Breast epithelium (tissue), 4 donors: ENCODE measurements at regions not wholly inside any gene's neighbourhood (a gene's known extent, or its start where the extent isn't known, plus 50 kb on each side); places are given as distances from the start of the nearest gene placed in this dataset.

Experiments
- DNase-seq, 2 donors: peaks; one replicate each; pipeline ENCODE4 v3.0.0-alpha.2; 2019; ENCODE audit warnings: low spot score in 2 of 2
- H3K27ac ChIP-seq, 2 donors: fragments of 200-600 bp; sonication (generic) in 1 of 2; one replicate each; pipeline ENCODE4 v1.5.1; 2016 to 2019; ENCODE audit warnings: mild to moderate bottlenecking in 1 of 2
- H3K27me3 ChIP-seq, 2 donors: fragments of 200-600 bp; sonication (generic) in 1 of 2; one replicate each; pipeline versions ENCODE4 v1.5.1 to v1.6.0; 2017 to 2019; ENCODE audit warnings: control low read depth in 1 of 2, mild to moderate bottlenecking in 1 of 2
- H3K36me3 ChIP-seq: fragments of 200-600 bp; one replicate; pipeline ENCODE4 v1.5.1; 2019
- H3K4me1 ChIP-seq, 2 donors: fragments of 200-600 bp; sonication (generic); one replicate each; pipeline ENCODE4 v1.5.1; 2016 to 2019; ENCODE audit warnings: control low read depth in 1 of 2
- H3K4me3 ChIP-seq, 3 donors: fragments of 200-600 bp; sonication (generic); 1 replicate in 2 of 3; 2 replicates in 1 of 3; pipeline ENCODE4 v1.5.1; 2016 to 2019; ENCODE audit warnings: mild to moderate bottlenecking in 3 of 3, moderate library complexity in 2 of 3
- H3K9me3 ChIP-seq, 2 donors: fragments of 200-600 bp; sonication (generic) in 1 of 2; one replicate each; pipeline ENCODE4 v1.5.1; 2016 to 2019; ENCODE audit warnings: control low read depth in 1 of 2
- POLR2A ChIP-seq: fragments of 450-650 bp; IDR thresholded peaks from one replicate; pipeline ENCODE4 v1.6.1; 2016; ENCODE audit warnings: antibody characterized with exemption, mild to moderate bottlenecking, moderate library complexity
- POLR2AphosphoS5 ChIP-seq, 3 donors: sonication (generic); formaldehyde crosslinking; IDR thresholded peaks; one replicate each; pipeline ENCODE4 v1.6.1; 2017; ENCODE audit warnings: antibody characterized with exemption in 3 of 3
- intact Hi-C: fragments of 100-400 bp; cut with DNase I; formaldehyde crosslinking; loops from one replicate; pipeline ENCODE4 v1.15.1; 2023; ENCODE audit warnings: low total_unique reads
- TF ChIP-seq, protein P1 (sequence below), 3 donors: fragments of 450-650 bp; IDR thresholded peaks; one replicate each; pipeline ENCODE4 v1.5.1; 2016 to 2017; ENCODE audit warnings: antibody characterized with exemption in 3 of 3, mild to moderate bottlenecking in 3 of 3, moderate library complexity in 3 of 3

DNA sequence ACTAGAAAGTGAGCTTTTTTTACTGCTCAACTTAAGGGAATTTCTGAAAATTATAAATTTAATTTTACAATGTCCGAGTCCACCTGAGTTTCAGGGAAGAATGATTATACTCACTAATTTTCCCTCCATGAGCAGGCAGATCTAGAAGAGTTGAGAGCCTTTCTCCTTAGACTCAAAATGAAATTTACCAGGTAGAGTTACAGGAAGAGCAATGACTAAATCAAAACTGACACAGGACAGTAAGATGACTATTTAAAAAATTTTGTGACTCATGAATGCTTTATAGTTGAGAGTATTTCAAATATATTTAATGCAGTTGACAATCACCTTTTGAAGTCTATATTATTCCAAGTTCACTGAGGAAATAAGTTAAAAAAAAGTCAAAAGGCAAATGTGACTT lies 198.1 kb upstream of the NRSN1 start:
- Histone ChIP-seq H3K36me3 (no peaks in the 10 kb centered on the region), H3K4me1 (no peaks in the 10 kb centered on the region), H3K9me3 (no peaks in the 10 kb centered on the region), H3K27ac (no peak overlapping the region), H3K27me3 (no peaks in the 10 kb centered on the region), H3K4me3 (no peak overlapping the region)
- intact Hi-C loops = no loop called here
- no peak for DNase-seq
- TF ChIP-seq, protein P1, sequence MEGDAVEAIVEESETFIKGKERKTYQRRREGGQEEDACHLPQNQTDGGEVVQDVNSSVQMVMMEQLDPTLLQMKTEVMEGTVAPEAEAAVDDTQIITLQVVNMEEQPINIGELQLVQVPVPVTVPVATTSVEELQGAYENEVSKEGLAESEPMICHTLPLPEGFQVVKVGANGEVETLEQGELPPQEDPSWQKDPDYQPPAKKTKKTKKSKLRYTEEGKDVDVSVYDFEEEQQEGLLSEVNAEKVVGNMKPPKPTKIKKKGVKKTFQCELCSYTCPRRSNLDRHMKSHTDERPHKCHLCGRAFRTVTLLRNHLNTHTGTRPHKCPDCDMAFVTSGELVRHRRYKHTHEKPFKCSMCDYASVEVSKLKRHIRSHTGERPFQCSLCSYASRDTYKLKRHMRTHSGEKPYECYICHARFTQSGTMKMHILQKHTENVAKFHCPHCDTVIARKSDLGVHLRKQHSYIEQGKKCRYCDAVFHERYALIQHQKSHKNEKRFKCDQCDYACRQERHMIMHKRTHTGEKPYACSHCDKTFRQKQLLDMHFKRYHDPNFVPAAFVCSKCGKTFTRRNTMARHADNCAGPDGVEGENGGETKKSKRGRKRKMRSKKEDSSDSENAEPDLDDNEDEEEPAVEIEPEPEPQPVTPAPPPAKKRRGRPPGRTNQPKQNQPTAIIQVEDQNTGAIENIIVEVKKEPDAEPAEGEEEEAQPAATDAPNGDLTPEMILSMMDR (IDR thresholded peaks at IDR 0.05) = no peak
- TF ChIP-seq POLR2A = no peak
- no peak for TF ChIP-seq POLR2AphosphoS5 (IDR thresholded peaks at IDR 0.05)

DNA sequence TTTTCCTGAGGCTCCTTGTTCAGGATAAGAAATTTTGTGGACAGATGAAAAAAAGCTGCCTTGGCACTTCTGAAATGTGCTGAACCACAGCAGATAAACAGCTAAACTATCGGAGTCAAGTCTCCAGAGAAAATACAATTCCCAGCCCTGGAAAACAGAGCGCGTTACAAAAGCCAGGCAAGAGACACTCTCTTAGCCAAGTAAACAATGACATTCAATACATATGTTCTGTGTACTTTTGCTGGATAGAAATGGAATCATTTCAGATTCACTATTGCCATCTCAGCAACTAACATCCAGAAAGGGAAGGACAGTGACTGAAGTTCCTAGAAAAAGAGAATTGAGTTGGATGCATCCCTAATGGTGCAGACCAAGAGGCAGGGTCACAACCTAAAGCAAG lies 196.8 kb upstream of the NRSN1 start:
- Histone ChIP-seq H3K4me3 (no peak overlapping the region), H3K4me1 (no peaks in the 10 kb centered on the region), H3K27me3 (no peaks in the 10 kb centered on the region), H3K27ac (no peak overlapping the region), H3K36me3 (no peaks in the 10 kb centered on the region), H3K9me3 (peaks cover 0 to 8% of the 10 kb centered on the region in 2 donors)
- DNase-seq = no peak
- intact Hi-C loops = no loop called here
- no peak for TF ChIP-seq POLR2AphosphoS5 (IDR thresholded peaks at IDR 0.05)
- TF ChIP-seq, protein P1 (IDR thresholded peaks at IDR 0.05) = no peak
- no peak for TF ChIP-seq POLR2A

DNA sequence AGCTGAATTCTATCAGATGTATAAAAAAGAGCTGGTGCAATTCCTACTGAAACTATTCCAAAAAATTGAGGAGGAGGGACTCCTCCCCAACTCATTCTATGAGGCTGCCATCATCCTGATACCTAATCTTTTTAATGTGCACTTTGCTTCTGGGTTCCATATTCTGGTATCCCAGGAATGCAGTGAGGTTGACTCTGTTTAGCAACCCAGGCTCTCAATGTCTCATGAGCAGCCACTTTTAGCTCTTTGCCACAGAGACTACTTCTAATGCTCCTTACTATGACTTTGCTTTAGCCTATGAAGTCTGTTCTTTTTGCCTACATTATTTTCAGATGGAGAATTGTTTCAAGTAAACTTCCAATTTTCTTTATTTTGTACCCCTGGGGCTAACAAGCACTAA lies 185.5 kb upstream of the NRSN1 start:
- H3K4me1 ChIP-seq = no peaks in the 10 kb centered on the region
- H3K9me3 ChIP-seq = no peaks in the 10 kb centered on the region
- no peak for DNase-seq
- TF ChIP-seq POLR2AphosphoS5 (IDR thresholded peaks at IDR 0.05) = no peak
- no peak for TF ChIP-seq POLR2A
- TF ChIP-seq, protein P1 (IDR thresholded peaks at IDR 0.05) = no peak
- H3K27ac ChIP-seq = no peak overlapping the region
- intact Hi-C loops = no loop called here
- no peak overlapping the region for H3K4me3 ChIP-seq
- no peaks in the 10 kb centered on the region for H3K36me3 ChIP-seq
- H3K27me3 ChIP-seq = no peaks in the 10 kb centered on the region

DNA sequence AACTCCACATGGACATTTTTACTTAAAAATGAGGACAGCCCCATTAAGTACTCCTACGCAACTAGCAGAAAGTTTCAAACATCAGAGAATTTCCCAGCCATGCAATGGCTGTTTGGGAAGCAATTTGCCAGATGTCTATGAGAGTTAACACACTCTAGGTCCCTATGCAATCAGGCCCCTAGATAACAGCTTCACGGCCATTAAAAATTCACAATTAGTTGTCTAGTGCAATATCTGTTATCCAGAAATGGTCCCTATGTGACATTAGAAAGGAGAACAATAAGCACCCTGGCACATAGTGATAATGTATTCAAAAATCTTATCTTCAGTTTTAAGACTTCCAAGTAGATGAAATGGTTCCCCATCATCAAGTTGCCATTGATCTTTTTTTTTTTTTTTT lies 174.3 kb upstream of the NRSN1 start:
- Histone ChIP-seq H3K4me3 (no peak overlapping the region), H3K27me3 (no peaks in the 10 kb centered on the region), H3K9me3 (no peaks in the 10 kb centered on the region), H3K27ac (no peak overlapping the region), H3K36me3 (no peaks in the 10 kb centered on the region), H3K4me1 (no peaks in the 10 kb centered on the region)
- TF ChIP-seq, protein P1 (IDR thresholded peaks at IDR 0.05) = no peak
- TF ChIP-seq POLR2A = no peak
- TF ChIP-seq POLR2AphosphoS5 (IDR thresholded peaks at IDR 0.05) = no peak
- DNase-seq = no peak
- intact Hi-C loops = no loop called here

DNA sequence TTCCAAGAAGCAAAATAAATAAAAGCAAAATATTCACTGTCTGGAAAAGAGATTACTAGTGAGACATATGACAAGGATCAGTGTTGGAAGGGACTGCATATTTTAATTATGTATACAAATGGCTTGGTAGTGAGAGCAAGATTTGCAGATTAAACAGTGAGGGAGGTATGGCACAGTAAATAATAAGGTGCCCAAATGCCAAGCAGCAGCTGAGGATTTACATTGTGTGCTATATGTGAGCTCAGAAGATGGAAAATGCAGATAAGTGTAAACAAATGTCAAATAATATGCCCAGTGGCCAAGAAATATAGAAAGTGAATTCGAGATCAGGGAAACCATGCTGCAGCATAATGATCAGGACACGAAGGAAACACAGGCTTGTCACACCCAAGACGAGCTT lies 173.8 kb upstream of the NRSN1 start:
- H3K9me3 ChIP-seq = no peaks in the 10 kb centered on the region
- no peak overlapping the region for H3K27ac ChIP-seq
- no peak for DNase-seq
- intact Hi-C loops = no loop called here
- no peak overlapping the region for H3K4me3 ChIP-seq
- TF ChIP-seq, protein P1 (IDR thresholded peaks at IDR 0.05) = no peak
- TF ChIP-seq POLR2A (no peak), POLR2AphosphoS5 (IDR thresholded peaks at IDR 0.05) (no peak)
- no peaks in the 10 kb centered on the region for H3K4me1 ChIP-seq
- no peaks in the 10 kb centered on the region for H3K36me3 ChIP-seq
- no peaks in the 10 kb centered on the region for H3K27me3 ChIP-seq
